Loucy (cell line): ENCODE measurements at regions not wholly inside any gene's neighbourhood (a gene's known extent, or its start where the extent isn't known, plus 50 kb on each side); places are given as distances from the start of the nearest gene placed in this dataset.

Experiments used
- H2AFZ ChIP-seq: fragments of 200-600 bp; sonication (generic); 2 replicates; pipeline ENCODE4 v1.6.0; 2016; ENCODE audit warnings: antibody characterized with exemption, mild to moderate bottlenecking, low read length, moderate library complexity
- H3F3A ChIP-seq: fragments of 200-600 bp; 2 replicates; pipeline ENCODE4 v1.6.0; 2016; ENCODE audit warnings: antibody characterized with exemption, low read depth, mild to moderate bottlenecking
- H3K27me3 ChIP-seq: fragments of 200-600 bp; sonication (generic); 2 replicates; pipeline ENCODE4 v1.6.1; 2014; ENCODE audit warnings: low read length, mild to moderate bottlenecking; ENCODE audit not compliant: insufficient read depth, poor library complexity, severe bottlenecking
- H3K36me3 ChIP-seq: fragments of 200-600 bp; sonication (generic); 2 replicates; pipeline ENCODE4 v1.6.1; 2016; ENCODE audit warnings: low read length; ENCODE audit not compliant: insufficient read depth
- H3K4me1 ChIP-seq: fragments of 200-600 bp; sonication (generic); 2 replicates; pipeline ENCODE4 v1.5.1; 2014; ENCODE audit warnings: low read length, mild to moderate bottlenecking; ENCODE audit not compliant: insufficient read depth, poor library complexity, severe bottlenecking
- H3K4me2 ChIP-seq: fragments of 200-600 bp; sonication (generic); 2 replicates; pipeline ENCODE4 v1.6.0; 2014; ENCODE audit warnings: antibody characterized with exemption, low read length, low read depth, mild to moderate bottlenecking; ENCODE audit not compliant: poor library complexity, severe bottlenecking
- H3K4me3 ChIP-seq: fragments of 200-600 bp; sonication (generic); 2 replicates; pipeline ENCODE4 v1.5.1; 2014; ENCODE audit warnings: low read length, mild to moderate bottlenecking, mixed read lengths; ENCODE audit not compliant: poor library complexity, severe bottlenecking
- H3K79me2 ChIP-seq: fragments of 200-600 bp; sonication (generic); 2 replicates; pipeline ENCODE4 v1.6.1; 2014; ENCODE audit warnings: low read length; ENCODE audit not compliant: insufficient read depth
- H3K9ac ChIP-seq: fragments of 200-600 bp; sonication (generic); 2 replicates; pipeline ENCODE4 v1.6.0; 2014; ENCODE audit warnings: mild to moderate bottlenecking, low read depth, low read length, moderate library complexity; ENCODE audit not compliant: poor library complexity, severe bottlenecking
- H3K9me2 ChIP-seq: fragments of 200-600 bp; sonication (generic); replicated peaks from 2 replicates; pipeline ENCODE4 v1.6.1; 2016; ENCODE audit warnings: low read depth, low read length, mixed read lengths
- H3K9me3 ChIP-seq: fragments of 200-600 bp; sonication (generic); 2 replicates; pipeline ENCODE4 v1.6.1; 2014; ENCODE audit warnings: mild to moderate bottlenecking, antibody characterized with exemption, low read length, low read depth; ENCODE audit not compliant: insufficient read depth
- H4K20me1 ChIP-seq: fragments of 200-600 bp; sonication (generic); 2 replicates; pipeline ENCODE4 v1.6.0; 2014; ENCODE audit warnings: antibody characterized with exemption, low read length, mild to moderate bottlenecking; ENCODE audit not compliant: insufficient read depth, poor library complexity, severe bottlenecking
- CTCF ChIP-seq: fragments of 200-600 bp; sonication (generic); conservative IDR thresholded peaks from 2 replicates; pipeline ENCODE4 v1.5.1; 2014; ENCODE audit warnings: mild to moderate bottlenecking, antibody characterized with exemption, low read length
- EZH2phosphoT487 ChIP-seq: fragments of 200-600 bp; IDR thresholded peaks from 2 replicates; pipeline ENCODE4 v1.6.1; 2018; ENCODE audit warnings: antibody characterized with exemption, mild to moderate bottlenecking, moderate library complexity, borderline replicate concordance

GRCh38 chr20:8951164-8951563, 117.7 kb upstream of the PLCB4 start:
- TF ChIP-seq EZH2phosphoT487 (no peak), CTCF (no peak)
- Histone ChIP-seq H3K36me3 (no peaks in the 10 kb centered on the region), H3K27me3 (no peaks in the 10 kb centered on the region), H3F3A (no peaks in the 10 kb centered on the region), H4K20me1 (no peaks in the 10 kb centered on the region), H3K9me2 (no peaks in the 10 kb centered on the region), H3K9me3 (no peaks in the 10 kb centered on the region), H2AFZ (no peak overlapping the region), H3K4me2 (no peak overlapping the region), H3K4me1 (peaks cover 10% of the 10 kb centered on the region), H3K9ac (no peak overlapping the region), H3K4me3 (no peak overlapping the region), H3K79me2 (no peaks in the 10 kb centered on the region)

GRCh38 chr20:8952721-8953120, 116.2 kb upstream of the PLCB4 start:
- no peaks in the 10 kb centered on the region for H3K9me3 ChIP-seq
- H3K27me3 ChIP-seq = no peaks in the 10 kb centered on the region
- no peak overlapping the region for H3K9ac ChIP-seq
- H3K4me1 ChIP-seq = peaks cover 10% of the 10 kb centered on the region
- no peaks in the 10 kb centered on the region for H4K20me1 ChIP-seq
- no peak overlapping the region for H3K4me3 ChIP-seq
- H3K9me2 ChIP-seq = no peaks in the 10 kb centered on the region
- H3F3A ChIP-seq = no peaks in the 10 kb centered on the region
- no peaks in the 10 kb centered on the region for H3K79me2 ChIP-seq
- H3K36me3 ChIP-seq = no peaks in the 10 kb centered on the region
- no peak overlapping the region for H2AFZ ChIP-seq
- no peak for TF ChIP-seq CTCF
- TF ChIP-seq EZH2phosphoT487 = no peak
- H3K4me2 ChIP-seq = no peak overlapping the region

GRCh38 chr20:8953300-8953699, 115.6 kb upstream of the PLCB4 start:
- Histone ChIP-seq H3K9me2 (no peaks in the 10 kb centered on the region), H3F3A (no peaks in the 10 kb centered on the region), H3K4me3 (no peak overlapping the region), H3K9ac (no peak overlapping the region), H3K4me1 (peaks cover 10% of the 10 kb centered on the region), H3K9me3 (no peaks in the 10 kb centered on the region), H2AFZ (peak overlapping the region; percentile 29; the same call in 1 of the 2 replicates), H3K27me3 (no peaks in the 10 kb centered on the region), H3K79me2 (no peaks in the 10 kb centered on the region), H4K20me1 (no peaks in the 10 kb centered on the region), H3K36me3 (no peaks in the 10 kb centered on the region), H3K4me2 (no peak overlapping the region)
- TF ChIP-seq EZH2phosphoT487 = no peak
- TF ChIP-seq CTCF = peak; percentile 56
